ENCODE measurements at regions not wholly inside any gene's neighbourhood (a gene's known extent, or its start where the extent isn't known, plus 50 kb on each side); places are given as distances from the start of the nearest gene placed in this dataset.

DNA sequence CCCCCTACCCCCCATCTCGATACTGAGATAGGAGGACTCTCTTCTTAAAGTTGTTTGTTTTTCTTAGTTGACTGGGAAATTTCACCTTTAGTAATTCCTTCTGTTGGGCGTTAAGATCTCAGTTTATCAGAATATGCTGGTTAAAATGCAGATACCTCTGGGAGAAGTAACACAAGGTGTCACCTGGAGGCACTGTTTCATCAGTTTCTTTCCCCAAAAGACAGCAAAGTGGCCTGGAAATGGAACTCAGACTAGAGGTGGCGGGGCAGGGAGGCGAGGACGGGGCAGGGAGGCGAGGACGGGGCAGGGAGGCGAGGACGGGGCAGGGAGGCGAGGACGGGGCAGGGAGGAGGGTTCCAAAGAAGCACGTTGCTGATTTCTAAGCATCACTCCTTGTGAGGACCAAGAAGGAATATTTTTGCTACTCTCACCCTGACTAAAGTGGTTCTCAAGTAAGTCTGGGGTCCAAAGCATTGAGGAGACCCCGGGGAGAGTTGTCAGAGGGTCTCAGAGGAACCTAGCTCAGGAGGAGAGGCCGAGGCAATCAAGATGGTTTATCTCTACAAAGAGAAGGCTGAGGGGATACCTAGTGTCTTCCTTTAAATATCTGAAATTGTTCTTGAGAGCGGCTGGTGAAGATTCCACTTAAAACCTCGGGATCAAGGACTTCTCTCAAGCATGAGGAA, 147.0 kb upstream of the B3GAT1 start:
- no peaks in the 10 kb centered on the region for H3K4me1 ChIP-seq
- no peak for ATAC-seq
- H3K27me3 ChIP-seq, result no peaks in the 10 kb centered on the region
- H3K36me3 ChIP-seq, result no peaks in the 10 kb centered on the region
- no peak for DNase-seq
- H3K4me3 ChIP-seq, result no peak overlapping the region
- in situ Hi-C loops (cut with MboI; ENCODE audit: low sequenced_read_pairs in 4 of 4) (no loop called here), intact Hi-C loops (cut with DNase I; ENCODE audit: low total_unique reads) (no loop called here)
- H3K9me3 ChIP-seq, result no peaks in the 10 kb centered on the region
- no peak overlapping the region for H3K27ac ChIP-seq
- TF ChIP-seq POLR2A (IDR thresholded peaks at IDR 0.05), result no peak
- TF ChIP-seq, protein P1, sequence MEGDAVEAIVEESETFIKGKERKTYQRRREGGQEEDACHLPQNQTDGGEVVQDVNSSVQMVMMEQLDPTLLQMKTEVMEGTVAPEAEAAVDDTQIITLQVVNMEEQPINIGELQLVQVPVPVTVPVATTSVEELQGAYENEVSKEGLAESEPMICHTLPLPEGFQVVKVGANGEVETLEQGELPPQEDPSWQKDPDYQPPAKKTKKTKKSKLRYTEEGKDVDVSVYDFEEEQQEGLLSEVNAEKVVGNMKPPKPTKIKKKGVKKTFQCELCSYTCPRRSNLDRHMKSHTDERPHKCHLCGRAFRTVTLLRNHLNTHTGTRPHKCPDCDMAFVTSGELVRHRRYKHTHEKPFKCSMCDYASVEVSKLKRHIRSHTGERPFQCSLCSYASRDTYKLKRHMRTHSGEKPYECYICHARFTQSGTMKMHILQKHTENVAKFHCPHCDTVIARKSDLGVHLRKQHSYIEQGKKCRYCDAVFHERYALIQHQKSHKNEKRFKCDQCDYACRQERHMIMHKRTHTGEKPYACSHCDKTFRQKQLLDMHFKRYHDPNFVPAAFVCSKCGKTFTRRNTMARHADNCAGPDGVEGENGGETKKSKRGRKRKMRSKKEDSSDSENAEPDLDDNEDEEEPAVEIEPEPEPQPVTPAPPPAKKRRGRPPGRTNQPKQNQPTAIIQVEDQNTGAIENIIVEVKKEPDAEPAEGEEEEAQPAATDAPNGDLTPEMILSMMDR (IDR thresholded peaks at IDR 0.05 in 4 of 5, conservative IDR thresholded peaks at IDR 0.05 in 1 of 5), result no peak

DNA sequence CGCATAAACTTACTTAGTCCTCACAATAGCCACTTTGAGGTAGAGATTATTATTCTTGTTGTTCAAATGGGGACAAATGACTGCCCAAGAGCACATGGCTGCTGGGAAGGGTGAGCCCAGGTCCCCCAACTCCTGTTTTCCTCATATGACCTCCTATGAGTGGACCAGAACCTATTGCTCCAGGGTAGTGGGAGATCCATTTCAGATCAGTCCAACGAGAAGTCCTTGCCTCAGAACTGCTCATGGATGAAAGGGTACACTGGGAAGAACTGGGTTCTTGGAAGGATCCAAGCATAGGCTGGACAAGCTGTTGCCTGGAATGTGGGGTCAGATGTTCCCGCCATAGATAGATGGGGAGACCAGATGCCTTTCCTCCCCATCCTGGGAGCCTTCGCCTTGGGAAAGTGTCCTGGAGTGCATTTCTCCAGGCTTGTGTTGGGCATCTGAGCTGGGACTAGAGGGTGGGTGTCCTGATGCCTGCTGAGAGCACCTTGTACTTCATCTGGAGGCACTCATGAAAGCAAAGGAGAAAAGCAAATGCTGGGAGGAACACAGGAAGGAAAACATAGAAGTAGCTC, 146.3 kb upstream of the B3GAT1 start:
- Histone ChIP-seq H3K4me1 (no peaks in the 10 kb centered on the region), H3K4me3 (no peak overlapping the region), H3K36me3 (no peaks in the 10 kb centered on the region), H3K9me3 (no peaks in the 10 kb centered on the region), H3K27me3 (no peaks in the 10 kb centered on the region), H3K27ac (no peak overlapping the region)
- no peak for DNase-seq
- TF ChIP-seq, protein P1 (IDR thresholded peaks at IDR 0.05 in 4 of 5, conservative IDR thresholded peaks at IDR 0.05 in 1 of 5), result no peak
- no peak for TF ChIP-seq POLR2A (IDR thresholded peaks at IDR 0.05)
- intact Hi-C loops (cut with DNase I; ENCODE audit: low total_unique reads) (no loop called here), in situ Hi-C loops (cut with MboI; ENCODE audit: low sequenced_read_pairs in 4 of 4) (no loop called here)
- no peak for ATAC-seq

DNA sequence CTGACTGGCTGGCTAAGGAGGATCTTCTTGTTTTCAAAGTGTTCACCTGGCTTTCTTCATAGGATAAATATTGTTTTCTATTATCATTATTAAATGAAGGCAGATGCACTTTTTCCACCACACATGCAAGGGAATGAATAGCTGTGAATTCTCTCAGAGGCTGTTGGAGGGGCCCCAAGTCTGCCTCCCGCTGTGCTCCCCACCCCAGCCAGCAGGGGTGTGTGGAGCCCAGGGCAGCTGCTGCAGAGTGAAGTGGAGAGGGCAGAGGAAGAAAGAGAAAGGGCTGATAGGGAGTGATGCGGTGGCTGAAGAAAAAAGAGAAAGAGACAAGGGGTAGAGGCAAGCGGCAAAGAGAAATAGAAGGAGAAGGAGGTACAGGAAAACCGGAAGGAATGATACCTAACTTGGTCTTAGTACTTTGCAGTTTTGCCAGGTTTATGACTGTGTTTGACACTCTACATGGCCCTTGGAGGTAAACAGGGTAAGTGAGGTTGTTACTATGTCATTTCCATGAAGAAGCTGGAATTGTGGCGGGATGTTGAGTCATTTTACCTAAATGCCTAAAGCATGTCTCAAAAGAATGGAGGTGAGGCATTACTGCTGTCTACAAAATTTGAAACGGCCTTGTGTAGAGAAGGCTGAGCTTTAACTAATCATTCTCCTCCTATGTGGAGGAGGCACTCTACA, 145.7 kb upstream of the B3GAT1 start:
- intact Hi-C loops (cut with DNase I; ENCODE audit: low total_unique reads), result no loop called here
- in situ Hi-C loops (cut with MboI; ENCODE audit: low sequenced_read_pairs in 4 of 4), result no loop called here
- no peak for TF ChIP-seq POLR2A (IDR thresholded peaks at IDR 0.05)
- TF ChIP-seq, protein P1 (IDR thresholded peaks at IDR 0.05 in 4 of 5, conservative IDR thresholded peaks at IDR 0.05 in 1 of 5), result no peak
- no peaks in the 10 kb centered on the region for H3K9me3 ChIP-seq
- no peaks in the 10 kb centered on the region for H3K27me3 ChIP-seq
- no peak overlapping the region for H3K27ac ChIP-seq
- H3K36me3 ChIP-seq, result no peaks in the 10 kb centered on the region
- no peak overlapping the region for H3K4me3 ChIP-seq
- no peak for ATAC-seq
- no peak for DNase-seq
- H3K4me1 ChIP-seq, result no peaks in the 10 kb centered on the region

DNA sequence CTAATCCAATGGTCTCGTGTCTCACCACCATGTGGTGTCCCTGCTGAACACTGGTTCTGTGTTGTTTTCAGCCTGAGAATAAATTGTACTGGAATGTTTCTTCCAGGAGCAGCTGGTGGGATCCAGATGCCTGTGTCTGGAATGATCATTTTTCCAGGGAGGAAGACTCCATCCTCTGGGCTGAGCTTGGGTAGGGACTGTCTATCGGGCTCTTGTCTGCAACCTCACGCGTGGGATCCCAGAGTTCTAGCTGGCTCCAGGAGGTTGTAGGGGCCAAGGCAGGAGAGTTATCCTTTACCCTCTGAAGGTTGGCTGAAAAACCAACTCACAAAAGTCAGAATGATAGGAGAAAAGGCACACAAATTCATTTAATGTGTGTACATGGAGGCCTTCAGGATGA, 144.1 kb upstream of the B3GAT1 start:
- intact Hi-C loops (cut with DNase I; ENCODE audit: low total_unique reads) (no loop called here), in situ Hi-C loops (cut with MboI; ENCODE audit: low sequenced_read_pairs in 4 of 4) (no loop called here)
- DNase-seq, result no peak
- no peak for TF ChIP-seq POLR2A (IDR thresholded peaks at IDR 0.05)
- TF ChIP-seq, protein P1 (IDR thresholded peaks at IDR 0.05 in 4 of 5, conservative IDR thresholded peaks at IDR 0.05 in 1 of 5), result no peak
- Histone ChIP-seq H3K27me3 (no peaks in the 10 kb centered on the region), H3K4me1 (no peaks in the 10 kb centered on the region), H3K36me3 (no peaks in the 10 kb centered on the region), H3K27ac (no peak overlapping the region), H3K9me3 (no peaks in the 10 kb centered on the region), H3K4me3 (no peak overlapping the region)
- no peak for ATAC-seq
